ENCODE measurements at regions not wholly inside any gene's neighbourhood (a gene's known extent, or its start where the extent isn't known, plus 50 kb on each side); places are given as distances from the start of the nearest gene placed in this dataset.

- no peak for TF ChIP-seq TOPORS (CRISPR knock-in tag; IDR thresholded peaks at IDR 0.05)
- no peak for TF ChIP-seq ZNF235 (CRISPR knock-in tag; IDR thresholded peaks at IDR 0.05; ENCODE audit: borderline replicate concordance)
- no peak for TF ChIP-seq ZNF790 (CRISPR knock-in tag; IDR thresholded peaks at IDR 0.05; ENCODE audit: borderline replicate concordance)
- no peak for TF ChIP-seq REST (IDR thresholded peaks at IDR 0.05; ENCODE audit: borderline replicate concordance in 1 of 2, low read depth in 1 of 2, low read length in 2 of 2)
- no peak for TF ChIP-seq ZNF24 (IDR thresholded peaks at IDR 0.05)
- TF ChIP-seq CTCF (CRISPR knock-in tag; IDR thresholded peaks at IDR 0.05), result no peak
- TF ChIP-seq MYNN (CRISPR knock-in tag; IDR thresholded peaks at IDR 0.05; ENCODE audit: low read depth), result no peak
- TF ChIP-seq ZMYM2 (CRISPR knock-in tag; IDR thresholded peaks at IDR 0.05), result no peak
- TF ChIP-seq ZNF33B (CRISPR knock-in tag; IDR thresholded peaks at IDR 0.05), result no peak
Observed at GRCh38 chr4:181443021-181443420, 800.2 kb upstream of the TENM3 start (continued).

GRCh38 chr4:181465826-181466225 is 777.4 kb upstream of the TENM3 start:
- no peak for ATAC-seq
- Histone ChIP-seq H3K4me2 (ENCODE audit: low read depth, low read length) (no peak overlapping the region), H3K4me1 (ENCODE audit: insufficient read depth, low read length) (no peaks in the 10 kb centered on the region), H2AFZ (ENCODE audit: low read length) (no peak overlapping the region), H3K9me3 (ENCODE audit: low read length) (no peaks in the 10 kb centered on the region), H3K27ac (ENCODE audit: extremely low read length, insufficient read depth, low read length) (no peak overlapping the region), H3K79me2 (ENCODE audit: insufficient read depth, low read length) (no peaks in the 10 kb centered on the region), H3K36me3 (replicated peaks in 1 of 2; ENCODE audit: control insufficient read depth in 1 of 2, insufficient read depth in 2 of 2, low read length in 2 of 2) (no peaks in the 10 kb centered on the region), H3K4me3 (replicated peaks in 1 of 3; ENCODE audit: insufficient read depth in 1 of 3, low read depth in 2 of 3, low read length in 3 of 3) (no peak overlapping the region), H4K20me1 (ENCODE audit: insufficient read depth, low read length) (no peaks in the 10 kb centered on the region), H3K27me3 (ENCODE audit: control insufficient read depth in 1 of 2, insufficient read depth in 2 of 2, low read length in 2 of 2) (no peaks in the 10 kb centered on the region), H3K9ac (ENCODE audit: insufficient read depth, low read depth, low read length) (no peak overlapping the region)
- 31% methylated on average over 7 of the region's 7 CpGs for WGBS (ENCODE audit: low lambda C conversion rate)
- BruUV-seq (replicated peaks), result no TSS peak
- ChIA-PET CTCF (ENCODE audit: low intra/inter-chr PET ratio, low total read pairs) (no interaction called here), POLR2A (no interaction called here)
- no peak for DNase-seq (ENCODE audit: low spot score)
- intact Hi-C loops (cut with micrococcal nuclease; ENCODE audit: unreplicated experiment), result no loop called here
- in situ Hi-C loops (cut with HindIII; ENCODE audit: extremely low pct_ligation_motif_present, low pct_unique_long_range_greater_than_20kb), result no loop called here
- FAIRE-seq, result no peak
- no peak for TF ChIP-seq AHDC1 (CRISPR knock-in tag; IDR thresholded peaks at IDR 0.05; ENCODE audit: borderline replicate concordance)
- no peak for TF ChIP-seq ZNF329 (CRISPR knock-in tag; IDR thresholded peaks at IDR 0.05; ENCODE audit: low read depth)
- TF ChIP-seq KAT7 (CRISPR knock-in tag; IDR thresholded peaks at IDR 0.05; ENCODE audit: borderline replicate concordance), result no peak
- no peak for TF ChIP-seq PAX8 (CRISPR knock-in tag; IDR thresholded peaks at IDR 0.05; ENCODE audit: borderline replicate concordance)
- no peak for TF ChIP-seq JDP2 (CRISPR knock-in tag; IDR thresholded peaks at IDR 0.05; ENCODE audit: borderline replicate concordance)

Measured in HepG2 (cell line).